Epithelial cell of esophagus (primary cell): ENCODE measurements at regions not wholly inside any gene's neighbourhood (a gene's known extent, or its start where the extent isn't known, plus 50 kb on each side); places are given as distances from the start of the nearest gene placed in this dataset.

ENCODE experiments used
- DNase-seq: peaks from one replicate; pipeline ENCODE4 v3.0.0; 2010; ENCODE audit warnings: low read depth
- H3K4me3 ChIP-seq: 2 replicates; pipeline ENCODE4 v1.5.1; 2011; ENCODE audit warnings: mild to moderate bottlenecking, low read length, control low read depth
- TF ChIP-seq, protein P1 (sequence below): IDR thresholded peaks from 2 replicates; pipeline ENCODE4 v1.5.1; 2011; ENCODE audit warnings: low read depth, mild to moderate bottlenecking, low read length, control low read depth, inconsistent platforms; ENCODE audit not compliant: insufficient read depth; ENCODE audit errors: missing control alignments

DNA sequence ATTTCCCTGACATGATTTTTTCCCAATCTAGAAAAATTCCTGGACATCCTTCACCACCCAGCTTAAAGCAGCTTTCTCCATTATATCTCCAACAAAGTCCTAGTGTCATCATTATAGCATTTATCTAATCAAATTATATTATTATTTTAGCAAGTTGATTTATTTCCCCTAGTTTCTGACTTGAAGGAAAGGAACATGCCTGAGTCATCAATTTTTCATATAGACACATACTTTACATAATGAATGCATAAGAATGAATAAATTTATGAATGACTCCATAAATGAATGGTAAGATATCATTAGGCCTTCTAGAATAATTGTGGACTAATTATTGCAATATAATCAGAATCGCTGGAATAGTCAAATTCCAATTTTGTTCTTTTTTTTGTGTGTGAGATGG is 79.4 kb upstream of the COL11A1 start:
- H3K4me3 ChIP-seq, result no peak overlapping the region
- DNase-seq, result no peak
- TF ChIP-seq, protein P1, sequence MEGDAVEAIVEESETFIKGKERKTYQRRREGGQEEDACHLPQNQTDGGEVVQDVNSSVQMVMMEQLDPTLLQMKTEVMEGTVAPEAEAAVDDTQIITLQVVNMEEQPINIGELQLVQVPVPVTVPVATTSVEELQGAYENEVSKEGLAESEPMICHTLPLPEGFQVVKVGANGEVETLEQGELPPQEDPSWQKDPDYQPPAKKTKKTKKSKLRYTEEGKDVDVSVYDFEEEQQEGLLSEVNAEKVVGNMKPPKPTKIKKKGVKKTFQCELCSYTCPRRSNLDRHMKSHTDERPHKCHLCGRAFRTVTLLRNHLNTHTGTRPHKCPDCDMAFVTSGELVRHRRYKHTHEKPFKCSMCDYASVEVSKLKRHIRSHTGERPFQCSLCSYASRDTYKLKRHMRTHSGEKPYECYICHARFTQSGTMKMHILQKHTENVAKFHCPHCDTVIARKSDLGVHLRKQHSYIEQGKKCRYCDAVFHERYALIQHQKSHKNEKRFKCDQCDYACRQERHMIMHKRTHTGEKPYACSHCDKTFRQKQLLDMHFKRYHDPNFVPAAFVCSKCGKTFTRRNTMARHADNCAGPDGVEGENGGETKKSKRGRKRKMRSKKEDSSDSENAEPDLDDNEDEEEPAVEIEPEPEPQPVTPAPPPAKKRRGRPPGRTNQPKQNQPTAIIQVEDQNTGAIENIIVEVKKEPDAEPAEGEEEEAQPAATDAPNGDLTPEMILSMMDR, result no peak

DNA sequence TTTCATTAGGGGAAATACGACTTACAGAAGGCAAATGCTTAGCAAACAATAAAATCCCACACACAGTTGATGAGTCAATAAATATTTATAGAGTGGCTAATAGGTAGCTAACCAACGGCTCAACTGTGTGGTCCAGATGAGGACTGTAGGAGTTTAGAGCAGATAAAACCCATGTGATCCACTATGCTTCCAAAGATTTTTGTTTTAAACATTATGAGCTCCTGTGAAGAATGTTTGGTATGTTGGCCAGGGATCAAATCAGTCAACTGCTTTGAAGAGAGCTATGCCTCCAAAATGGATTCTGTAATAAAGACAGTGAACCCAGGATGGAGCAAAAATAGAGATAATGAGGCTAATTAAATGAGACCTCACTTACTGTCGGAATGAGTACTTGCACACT is 72.3 kb upstream of the COL11A1 start:
- no peak overlapping the region for H3K4me3 ChIP-seq
- TF ChIP-seq, protein P1, result no peak
- DNase-seq, result peak; percentile 53

DNA sequence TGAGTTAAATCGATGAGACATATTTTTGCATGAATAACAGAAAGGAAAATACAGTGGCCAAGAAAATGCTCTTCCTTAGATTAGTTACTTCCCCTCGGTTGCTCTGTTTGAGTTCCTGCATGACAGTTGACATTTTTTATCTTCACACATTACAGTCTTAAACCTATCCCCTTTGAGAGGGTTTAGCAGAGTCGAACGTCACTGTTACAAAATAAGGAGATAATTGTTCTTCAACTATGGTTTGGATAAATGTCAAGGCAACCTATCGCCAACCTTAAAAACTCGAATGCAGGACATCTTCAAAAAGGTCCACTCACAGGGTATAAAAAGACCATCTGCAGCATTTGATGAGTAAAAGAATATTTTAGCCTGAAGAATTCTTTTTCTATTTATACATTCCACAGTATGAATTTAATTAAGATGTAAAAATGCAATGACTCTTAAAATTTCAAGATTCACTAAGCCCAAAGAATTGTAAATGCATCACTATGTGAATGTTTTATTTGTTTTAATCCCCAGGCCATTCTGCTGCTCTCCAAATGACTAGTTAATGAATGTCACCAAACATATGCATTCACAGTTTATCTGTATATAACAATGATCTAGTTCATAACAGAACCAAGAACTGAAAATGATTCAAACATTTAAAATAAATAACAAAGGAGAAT is 68.9 kb upstream of the COL11A1 start:
- no peak for DNase-seq
- no peak overlapping the region for H3K4me3 ChIP-seq
- TF ChIP-seq, protein P1, result no peak

DNA sequence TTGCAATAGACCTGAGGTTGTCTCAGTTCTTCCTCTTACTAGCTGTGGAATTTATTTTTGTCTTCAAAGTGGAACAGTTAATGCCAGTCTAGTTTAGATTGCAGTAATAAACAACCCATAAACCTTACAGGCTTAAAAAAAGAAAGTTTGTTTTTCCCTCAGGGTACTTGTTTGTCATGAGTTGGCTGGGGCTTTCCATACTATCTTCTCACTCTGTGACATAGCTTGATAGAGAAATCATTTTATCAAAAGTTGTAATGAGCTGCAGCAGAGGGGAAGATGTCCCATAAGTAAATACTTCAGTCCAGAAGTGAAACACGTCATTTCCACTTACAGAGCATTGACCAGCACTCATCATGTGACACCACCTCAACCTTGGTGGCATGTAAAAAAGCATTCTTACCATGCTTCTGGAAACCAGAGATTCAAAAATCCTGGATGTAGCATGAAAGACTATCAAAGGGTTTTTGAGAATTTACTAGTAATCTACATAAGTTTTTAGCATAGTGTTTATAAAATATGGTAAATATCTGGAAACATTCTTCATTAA is 62.8 kb upstream of the COL11A1 start:
- DNase-seq, result no peak
- TF ChIP-seq, protein P1, result no peak
- H3K4me3 ChIP-seq, result no peak overlapping the region

DNA sequence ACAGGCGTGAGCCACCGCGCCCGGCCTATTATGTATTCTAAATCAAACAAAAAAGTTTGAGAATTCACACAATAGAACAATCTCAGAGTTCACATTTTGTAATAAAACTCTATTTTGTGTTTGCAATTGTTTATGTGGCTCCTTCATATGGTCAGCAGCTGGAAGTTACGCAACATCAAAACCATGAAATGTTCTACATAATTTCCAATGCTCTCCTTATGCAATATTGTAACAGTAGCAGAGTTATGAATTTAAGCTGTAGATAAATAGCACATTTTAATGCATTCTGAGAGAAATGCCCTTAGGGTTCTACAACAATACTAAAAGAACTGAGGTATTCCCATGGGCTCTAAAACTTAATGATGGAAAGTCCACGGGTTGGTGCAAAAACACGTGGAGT is 62.3 kb upstream of the COL11A1 start:
- H3K4me3 ChIP-seq, result no peak overlapping the region
- DNase-seq, result no peak
- TF ChIP-seq, protein P1, result no peak

DNA sequence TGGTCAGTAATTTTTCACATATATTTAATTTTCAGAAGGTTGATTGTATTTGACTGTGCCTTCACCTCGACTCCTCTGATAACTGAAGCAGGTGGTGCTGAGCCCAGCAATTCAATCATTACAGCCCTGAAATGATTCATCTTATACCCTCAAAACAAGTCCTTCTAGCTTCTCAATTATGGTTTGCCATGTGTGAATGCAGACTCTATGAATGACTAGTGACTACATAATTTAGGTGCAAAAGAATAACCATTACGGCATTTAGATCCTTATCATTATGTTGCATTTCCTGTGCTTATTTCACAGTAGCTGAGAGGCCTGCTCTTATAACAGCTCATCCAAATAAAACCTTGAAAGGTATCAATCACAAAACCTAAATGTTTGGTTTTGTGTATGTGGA is 54.0 kb upstream of the COL11A1 start:
- DNase-seq, result no peak
- TF ChIP-seq, protein P1, result no peak
- no peak overlapping the region for H3K4me3 ChIP-seq

DNA sequence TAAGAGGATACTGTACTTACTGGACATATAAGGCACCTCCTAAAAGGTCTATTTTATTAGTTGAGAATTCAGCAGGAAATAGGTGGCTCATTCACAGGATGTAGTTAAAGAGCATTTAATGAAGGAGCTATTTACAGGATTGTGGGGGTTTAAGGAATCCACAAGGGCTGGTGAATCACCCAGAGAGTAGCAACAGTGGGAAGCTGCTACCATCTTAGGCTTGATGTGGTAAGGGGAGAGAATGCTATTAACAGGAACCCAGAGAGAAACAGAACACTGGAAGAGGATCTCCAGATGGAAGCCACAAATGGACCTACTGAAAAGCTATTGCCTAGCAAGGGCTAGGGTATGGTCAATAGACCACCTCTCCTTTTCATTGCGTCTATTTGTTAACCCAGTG is 52.0 kb upstream of the COL11A1 start:
- TF ChIP-seq, protein P1, result no peak
- DNase-seq, result no peak
- no peak overlapping the region for H3K4me3 ChIP-seq
